Vagina (tissue), 2 donors: ENCODE measurements at regions not wholly inside any gene's neighbourhood (a gene's known extent, or its start where the extent isn't known, plus 50 kb on each side); places are given as distances from the start of the nearest gene placed in this dataset.

Source experiments
- CTCF ChIP-seq, 3 experiments: fragments of 450-650 bp in 2 of 3; fragments of 200-600 bp in 1 of 3; sonication (generic) in 1 of 3; IDR thresholded peaks; one replicate each; pipeline ENCODE4 v1.5.1; 2017 to 2019; ENCODE audit warnings: antibody characterized with exemption in 3 of 3, mild to moderate bottlenecking in 2 of 3, moderate library complexity in 2 of 3
- POLR2A ChIP-seq, 2 donors: fragments of 450-650 bp; IDR thresholded peaks; one replicate each; pipeline ENCODE4 v1.6.1; 2017; ENCODE audit warnings: antibody characterized with exemption in 2 of 2, mild to moderate bottlenecking in 2 of 2, moderate library complexity in 2 of 2

- TF ChIP-seq POLR2A (IDR thresholded peaks at IDR 0.05), result no peak
- no peak for TF ChIP-seq CTCF (IDR thresholded peaks at IDR 0.05)
Observed at GRCh38 chr4:124828382-124828781, 115.8 kb upstream of the ANKRD50 start.
